NCI-H460 (cell line): ENCODE measurements at regions not wholly inside any gene's neighbourhood (a gene's known extent, or its start where the extent isn't known, plus 50 kb on each side); places are given as distances from the start of the nearest gene placed in this dataset.
"Not testable (repeated sequence)": the region's sequence is repeated elsewhere in the genome, so short reads cannot be mapped to it uniquely, and the experiment has no call there.

Experiments
- DNase-seq: peaks from one replicate; pipeline ENCODE4 v3.0.0-alpha.2; 2016; ENCODE audit warnings: low read depth; ENCODE audit errors: extremely low read depth

DNA sequence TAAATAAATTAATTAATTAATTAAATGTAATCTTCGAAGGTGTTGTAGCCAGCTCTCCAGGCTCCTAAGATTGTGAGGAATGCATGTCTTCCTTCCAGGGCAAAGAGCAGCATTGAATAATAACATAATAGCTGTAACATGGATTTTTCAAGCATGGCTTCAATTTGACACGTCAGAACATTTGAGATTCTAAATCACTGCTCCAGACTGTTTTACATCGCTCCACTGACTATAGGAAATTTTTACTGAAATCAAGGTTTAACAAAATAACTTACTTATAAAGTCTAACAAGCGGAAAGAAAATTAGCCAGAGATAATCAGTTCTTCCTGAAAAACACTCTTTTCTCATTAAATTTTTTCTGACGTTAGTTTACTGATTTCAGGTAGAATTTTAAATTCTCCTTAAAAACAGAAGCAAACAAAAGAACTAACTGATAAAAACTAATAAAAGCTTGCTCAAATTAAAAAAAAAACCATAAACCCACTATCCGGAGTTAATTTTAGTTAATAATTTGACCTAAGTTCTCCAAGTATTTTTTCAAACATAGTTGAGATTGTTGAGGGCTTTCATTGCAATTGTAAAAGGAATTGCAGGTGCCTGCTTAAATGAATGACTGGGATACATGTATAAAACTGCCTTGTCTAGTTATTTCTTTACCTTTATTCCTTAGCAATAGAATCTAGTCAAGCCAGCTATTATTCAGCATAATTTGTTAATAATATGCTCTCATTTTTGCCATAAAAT is 51.2 kb upstream of the SGCE start:
- no peak for DNase-seq

DNA sequence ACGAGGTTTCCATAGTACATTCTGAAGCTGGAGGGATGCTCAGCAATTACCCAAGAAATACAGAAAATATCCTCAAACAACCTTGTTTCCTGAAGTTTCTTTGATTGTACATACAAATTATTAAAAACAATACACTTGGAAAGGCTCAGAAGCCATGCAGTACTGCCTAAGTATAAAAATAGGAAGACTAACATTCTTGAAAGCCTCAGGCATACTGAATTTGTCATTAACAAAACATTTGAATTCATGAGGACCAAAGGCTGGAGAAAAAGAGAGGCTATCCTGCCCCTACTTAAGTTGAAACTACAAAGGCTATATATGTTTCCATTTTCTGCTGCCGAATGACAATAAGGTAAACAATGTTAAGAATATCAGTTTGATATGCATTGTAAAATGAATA is 54.3 kb upstream of the SGCE start:
- no peak for DNase-seq

DNA sequence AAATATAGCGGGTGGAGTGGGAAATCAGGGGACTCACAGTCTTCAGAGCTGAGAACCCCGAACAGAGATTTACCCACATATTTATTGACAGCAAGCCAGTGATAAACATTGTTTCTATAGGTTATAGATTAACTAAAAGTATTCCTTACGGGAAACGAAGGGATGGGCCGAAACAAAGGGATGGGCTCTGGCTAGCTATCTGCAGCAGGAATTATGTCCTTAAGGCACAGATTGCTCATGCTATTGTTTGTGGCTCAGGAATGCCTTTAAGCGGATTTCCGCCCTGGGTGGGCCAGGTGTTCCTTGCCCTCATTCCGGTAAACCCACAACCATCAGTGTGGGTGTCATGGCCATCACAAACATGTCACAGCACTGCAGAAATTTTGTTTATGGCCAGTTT is 66.4 kb upstream of the SGCE start:
- not testable (repeated sequence) for DNase-seq

DNA sequence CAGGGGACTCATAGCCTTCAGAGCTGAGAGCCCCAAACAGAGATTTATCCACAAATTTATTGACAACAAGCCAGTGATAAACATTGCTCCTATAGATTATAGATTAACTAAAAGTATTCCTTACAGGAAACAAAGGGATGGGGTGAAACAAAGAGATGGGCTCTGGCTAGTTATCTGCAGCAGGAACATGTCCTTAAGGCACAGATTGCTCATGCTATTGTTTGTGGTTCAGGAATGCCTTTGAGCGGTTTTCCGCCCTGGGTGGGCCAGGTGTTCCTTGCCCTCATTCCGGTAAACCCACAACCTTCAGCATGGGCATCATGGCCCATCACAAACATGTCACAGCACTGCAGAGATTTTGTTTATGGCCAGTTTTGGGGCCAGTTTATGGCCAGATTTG is 73.0 kb upstream of the SGCE start:
- not testable (repeated sequence) for DNase-seq

DNA sequence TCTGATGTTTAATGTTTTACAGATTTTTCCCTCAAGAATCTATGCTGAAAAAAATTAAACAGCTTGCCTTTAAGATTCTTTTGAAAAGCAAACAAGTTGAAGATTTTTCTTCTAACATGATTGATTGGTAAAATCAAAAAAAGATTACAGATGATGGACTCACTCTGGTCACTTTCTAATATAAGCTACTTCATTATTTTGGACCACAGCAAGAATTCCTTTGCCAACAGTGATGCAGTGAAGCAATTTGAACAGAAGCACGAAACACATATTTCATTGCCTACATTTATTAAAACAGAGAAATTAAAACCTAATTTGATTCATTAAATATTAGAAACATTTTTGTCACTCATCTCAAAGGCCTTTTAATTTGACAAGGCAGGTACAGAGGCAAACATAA is 82.1 kb upstream of the SGCE start:
- DNase-seq: no peak

DNA sequence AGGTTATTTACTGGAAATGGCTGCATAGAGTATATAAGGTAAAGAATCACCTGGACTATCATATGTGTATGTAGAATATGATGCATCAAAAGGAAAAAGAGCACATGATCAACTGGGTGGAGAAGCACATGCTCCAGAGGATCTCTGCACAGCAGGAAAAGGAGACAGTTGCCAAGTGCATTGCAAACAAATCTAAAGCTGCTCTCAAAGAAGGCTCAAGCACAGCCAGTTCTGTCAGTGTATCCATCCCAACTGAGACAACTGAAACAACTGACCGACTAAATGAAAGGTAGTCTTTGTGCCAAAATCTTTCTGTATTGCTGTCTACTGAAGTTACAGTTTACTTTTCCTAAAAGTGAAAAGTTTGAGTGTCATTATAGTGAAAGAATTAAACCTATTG is 83.2 kb upstream of the SGCE start:
- no peak for DNase-seq

DNA sequence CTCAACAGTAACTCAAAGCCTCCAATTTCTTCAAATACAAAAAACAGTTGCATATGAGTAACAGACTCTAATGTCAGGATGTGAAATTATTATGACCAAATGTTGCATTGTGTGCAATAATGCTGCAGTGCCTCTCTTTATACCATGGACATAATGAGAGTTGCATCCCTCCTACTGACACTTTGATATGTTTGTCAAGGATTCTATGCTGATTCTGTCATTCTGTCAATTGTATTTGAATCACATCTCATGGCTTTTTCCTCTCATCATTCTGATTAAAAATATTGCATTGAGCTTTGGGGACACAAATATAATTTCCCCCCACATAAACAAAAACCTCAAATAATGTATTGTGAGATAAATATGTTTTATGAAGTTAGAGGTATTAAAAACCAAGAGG is 84.6 kb upstream of the SGCE start:
- DNase-seq: no peak

DNA sequence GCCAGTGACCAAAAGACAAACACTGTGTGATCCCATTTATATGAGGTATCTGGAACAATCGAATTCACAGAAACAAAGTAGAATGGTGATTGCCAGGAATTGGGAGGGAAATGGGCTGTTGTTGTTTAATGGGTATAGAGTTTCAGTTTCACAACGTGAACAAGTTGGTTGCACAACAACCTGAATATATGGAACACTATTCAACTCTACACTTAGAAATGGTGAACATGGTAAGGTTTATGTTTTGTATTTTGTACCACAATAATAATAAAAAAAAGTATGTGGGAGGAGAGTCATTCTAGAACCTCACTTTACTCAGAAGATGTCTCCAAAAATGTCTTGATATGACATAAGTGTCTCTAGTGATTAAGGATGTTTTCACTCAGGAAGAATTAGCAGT is 85.2 kb upstream of the SGCE start:
- peak; percentile 0 for DNase-seq

DNA sequence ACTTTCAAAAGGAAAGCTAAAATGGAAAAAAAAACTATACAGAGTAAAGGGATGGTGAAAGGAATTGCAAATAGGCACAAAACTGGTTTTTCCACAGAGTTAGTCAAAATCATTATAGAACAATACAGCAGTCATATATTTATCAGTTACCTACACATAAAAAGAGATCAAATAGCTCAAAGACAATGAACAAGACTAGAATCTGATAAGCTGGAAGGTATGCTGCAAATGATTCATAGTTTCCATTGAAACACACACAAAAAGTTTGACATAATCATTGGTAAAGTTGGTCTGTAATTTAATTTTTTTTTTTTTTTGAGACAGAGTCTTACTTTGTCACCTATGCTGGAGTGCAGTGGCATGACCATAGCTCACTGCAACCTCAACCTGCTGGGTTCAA is 92.4 kb upstream of the SGCE start:
- DNase-seq: no peak

DNA sequence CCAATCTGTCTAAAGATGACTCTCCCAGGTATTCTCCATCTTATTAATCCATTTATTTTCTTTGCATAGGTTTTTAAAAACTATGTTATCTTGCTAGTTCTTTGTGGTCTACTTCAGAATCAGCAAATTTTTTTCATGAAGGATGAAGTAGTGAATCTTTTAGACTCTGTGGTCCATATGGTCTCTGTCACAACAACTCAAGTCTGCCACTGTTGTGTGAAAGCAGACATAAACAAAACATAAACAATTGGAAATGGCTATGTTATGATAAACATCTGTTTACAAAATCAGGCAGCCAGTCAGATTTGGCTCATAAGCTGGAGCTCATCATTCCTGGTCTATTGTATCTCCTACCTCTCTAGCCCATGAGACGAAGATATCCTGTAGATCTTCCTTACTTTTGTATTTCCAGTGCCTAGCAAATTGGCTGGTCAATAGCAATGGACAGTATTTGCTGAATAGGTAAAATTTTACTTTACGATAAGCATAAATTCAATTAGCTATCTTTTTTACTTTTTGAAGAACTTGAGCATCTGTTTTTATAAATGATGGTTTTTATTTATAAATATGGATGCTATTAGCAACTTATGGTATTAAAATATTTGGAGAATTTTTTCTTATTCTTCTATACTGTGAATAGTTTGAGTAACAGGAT is 104.6 kb upstream of the SGCE start:
- no peak for DNase-seq

DNA sequence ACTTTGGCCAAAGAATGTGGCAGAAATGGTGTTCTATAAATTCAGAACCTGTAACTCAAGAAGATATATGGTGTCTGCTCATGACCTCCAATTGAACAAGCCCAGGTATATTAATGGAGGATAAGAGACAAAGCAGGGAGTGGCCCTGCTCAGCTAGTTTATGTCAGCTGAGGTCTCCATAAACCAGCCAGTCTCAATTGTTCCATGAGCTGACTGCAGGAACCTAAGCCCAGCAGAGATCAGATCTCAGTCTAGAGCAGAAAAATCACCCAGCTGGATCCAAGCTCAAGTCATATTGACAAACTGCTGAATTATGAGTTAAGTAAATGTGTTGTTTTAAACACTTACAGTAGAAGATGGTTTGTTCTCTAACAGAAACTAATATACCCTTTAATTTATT is 105.5 kb upstream of the SGCE start:
- DNase-seq: no peak

DNA sequence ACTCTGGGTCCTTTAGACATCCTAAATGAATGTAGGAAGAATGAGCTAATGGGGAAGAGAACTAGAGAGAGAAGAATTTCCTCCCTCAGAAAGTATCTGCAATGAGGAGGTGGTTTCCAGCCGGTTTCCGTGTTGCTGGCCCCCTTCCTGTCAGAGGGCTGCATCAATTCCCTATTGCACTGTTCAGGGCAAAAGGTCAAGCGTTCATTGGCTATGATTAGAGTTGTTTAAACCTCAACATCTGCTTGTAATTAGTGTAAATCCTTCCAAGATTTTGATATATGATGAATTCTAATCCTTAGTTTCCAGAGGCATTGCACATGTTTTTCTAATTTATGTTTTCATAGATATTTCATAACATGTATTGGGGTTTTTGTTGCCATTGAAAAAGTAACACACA is 107.3 kb upstream of the SGCE start:
- no peak for DNase-seq

DNA sequence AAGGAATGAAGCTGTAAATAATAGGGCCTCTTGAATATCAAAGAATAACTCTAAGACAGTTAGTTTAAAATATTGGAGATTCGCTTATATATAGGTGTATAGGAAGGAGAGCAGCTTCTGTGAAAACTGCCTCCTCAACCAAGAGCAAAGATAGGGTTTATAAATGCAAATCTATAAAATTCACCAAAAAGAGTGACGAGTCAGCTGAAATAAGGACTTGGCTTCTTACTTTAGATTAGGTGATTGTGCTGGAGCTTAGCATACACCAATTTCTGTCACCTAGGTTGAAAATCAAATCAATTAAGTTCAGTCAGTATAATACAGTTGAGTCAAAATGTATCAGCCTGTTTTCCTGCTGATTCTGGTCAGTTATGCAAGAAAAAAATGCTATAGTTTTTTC is 113.8 kb upstream of the SGCE start:
- no peak for DNase-seq

DNA sequence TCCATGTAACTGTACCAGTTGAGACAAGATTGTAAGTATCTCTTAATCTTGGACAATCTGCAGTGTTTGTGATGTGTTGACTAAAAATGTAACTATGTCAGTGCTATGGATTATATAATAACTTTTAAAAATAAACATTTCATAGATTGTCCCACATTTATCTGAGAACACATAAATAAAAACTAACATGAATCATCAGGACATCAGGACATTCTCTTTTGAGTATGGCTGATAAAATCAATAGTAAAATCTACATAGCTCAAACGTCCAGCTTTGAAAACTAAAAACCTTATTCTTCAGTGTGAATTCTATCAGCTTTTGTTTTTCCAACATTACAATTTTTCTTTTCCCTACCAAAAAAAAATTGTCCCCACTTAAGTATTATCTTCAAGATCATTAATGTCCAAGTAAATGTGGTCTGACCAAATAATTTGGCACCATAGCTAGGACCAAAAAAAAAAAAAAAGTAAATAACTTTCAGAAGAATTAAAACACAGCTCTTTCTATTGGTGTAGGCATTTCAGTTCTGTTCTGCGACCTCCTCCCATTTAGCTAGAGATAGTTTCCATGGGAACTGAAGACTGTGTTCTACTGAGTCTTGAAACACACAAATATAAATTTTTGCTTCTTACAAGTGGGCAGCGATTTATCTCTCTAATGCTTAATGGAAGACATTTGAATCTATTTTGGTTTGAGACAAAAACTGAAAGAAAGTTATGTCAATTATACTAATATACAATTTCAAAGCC is 123.0 kb upstream of the SGCE start:
- DNase-seq: no peak

DNA sequence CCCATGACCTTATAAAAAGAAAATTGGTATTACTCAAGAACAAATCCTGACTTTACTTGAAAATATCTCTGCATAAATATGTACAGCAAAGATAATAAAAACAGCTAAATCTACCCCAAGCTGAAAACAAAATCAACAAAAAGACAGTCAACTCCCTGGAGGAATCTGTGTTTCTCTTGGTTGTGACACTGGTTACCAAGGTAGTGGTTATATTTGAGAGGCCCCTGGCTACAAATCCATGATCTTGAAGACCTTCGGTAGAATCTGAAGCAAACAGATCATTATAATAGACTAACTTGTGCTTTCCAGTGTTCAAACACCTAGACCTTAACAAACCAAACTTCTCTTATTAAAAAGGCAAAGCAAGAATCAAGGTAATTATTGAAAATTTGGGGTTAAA is 123.9 kb upstream of the SGCE start:
- no peak for DNase-seq

DNA sequence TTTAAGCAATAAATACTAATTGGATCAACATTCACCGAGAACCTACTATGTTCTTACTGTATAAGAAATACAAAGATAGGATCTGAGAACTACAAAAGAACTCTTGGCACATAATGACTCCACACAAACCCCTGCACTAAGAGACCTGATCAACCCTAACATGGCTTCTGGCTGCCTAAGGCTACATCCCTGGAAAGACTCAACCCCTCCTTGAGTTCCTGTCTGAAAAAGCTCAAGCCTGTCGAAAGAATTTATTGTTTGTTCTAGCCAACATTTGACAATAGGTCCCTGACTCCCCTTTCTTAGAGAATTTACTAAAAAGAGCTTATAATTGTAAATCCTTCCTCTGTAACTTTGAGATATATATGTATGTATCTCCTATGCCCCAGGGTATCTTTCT is 125.3 kb upstream of the SGCE start:
- DNase-seq: no peak

DNA sequence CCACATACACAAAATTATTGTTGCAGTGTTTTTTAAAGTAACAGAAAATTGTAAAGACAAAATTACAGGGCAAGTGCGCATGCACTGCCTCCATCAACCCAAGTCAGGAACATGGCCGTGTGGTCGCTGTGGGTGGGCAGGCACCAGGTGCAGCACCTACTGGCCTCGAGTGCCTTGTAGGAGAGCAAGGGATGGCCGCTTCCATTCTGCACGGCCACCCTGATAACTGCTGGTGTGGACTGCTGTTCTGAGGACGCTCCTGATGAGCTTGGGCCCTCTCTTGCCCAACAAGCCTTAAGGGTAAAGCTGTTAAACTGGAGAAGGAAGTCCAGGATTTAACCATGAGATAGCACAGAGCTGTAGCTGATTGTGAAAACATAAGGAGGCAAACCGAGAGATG is 124.6 kb upstream of the PPP1R9A start:
- no peak for DNase-seq

DNA sequence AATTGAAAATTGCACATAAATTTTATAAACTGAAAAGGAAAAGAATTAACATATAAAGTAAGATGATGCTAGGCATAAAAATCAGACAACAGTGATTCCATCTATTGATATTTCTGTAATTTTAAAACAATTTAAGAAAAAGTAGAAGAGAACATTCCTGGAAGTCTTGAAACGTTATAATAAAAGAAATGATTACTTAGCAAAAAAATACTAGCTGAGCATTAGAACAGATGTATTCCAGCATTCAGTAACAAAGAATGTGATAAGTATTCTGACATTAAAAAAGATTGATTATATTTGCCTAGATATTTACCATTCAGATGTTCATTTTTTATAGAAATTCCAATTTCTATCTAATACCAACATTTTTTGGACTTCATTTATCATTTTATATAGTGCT is 120.1 kb upstream of the PPP1R9A start:
- DNase-seq: no peak

DNA sequence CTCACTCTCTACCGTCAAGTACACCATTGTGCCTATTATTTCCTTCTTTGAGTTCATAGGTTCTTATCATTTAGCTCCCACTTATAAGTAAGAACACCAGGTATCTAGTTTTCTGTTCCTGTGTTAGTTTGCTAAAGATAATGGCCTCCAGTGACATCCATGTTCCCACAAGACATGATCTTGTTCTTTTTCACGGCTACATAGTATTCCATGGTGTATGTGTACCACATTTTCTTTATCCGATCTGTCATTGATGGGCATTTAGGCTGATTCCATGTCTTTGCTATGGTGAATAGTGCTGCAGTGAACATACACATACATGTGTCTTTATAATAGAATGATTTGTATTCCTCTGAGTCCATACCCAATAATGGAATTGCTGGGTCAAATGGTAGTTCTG is 119.0 kb upstream of the PPP1R9A start:
- not testable (repeated sequence) for DNase-seq

DNA sequence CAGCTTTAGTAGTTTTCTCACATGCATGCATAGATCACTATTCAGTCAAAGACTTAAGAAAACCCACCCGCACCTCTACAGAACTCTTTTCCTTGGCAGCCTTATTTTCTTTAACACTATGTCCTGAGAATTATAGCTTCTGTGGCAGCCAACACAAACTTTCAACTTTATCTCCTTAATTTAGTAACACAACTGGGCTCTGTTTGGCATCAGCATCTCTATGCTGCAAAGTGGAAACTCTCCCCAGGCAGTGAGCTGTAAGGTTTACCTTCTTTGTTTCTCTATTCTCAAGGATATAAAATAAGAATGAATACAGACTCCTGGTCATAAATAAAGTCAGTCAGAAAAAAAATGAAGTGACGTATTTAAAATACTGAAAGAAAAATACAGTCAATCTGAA is 115.2 kb upstream of the PPP1R9A start:
- no peak for DNase-seq

DNA sequence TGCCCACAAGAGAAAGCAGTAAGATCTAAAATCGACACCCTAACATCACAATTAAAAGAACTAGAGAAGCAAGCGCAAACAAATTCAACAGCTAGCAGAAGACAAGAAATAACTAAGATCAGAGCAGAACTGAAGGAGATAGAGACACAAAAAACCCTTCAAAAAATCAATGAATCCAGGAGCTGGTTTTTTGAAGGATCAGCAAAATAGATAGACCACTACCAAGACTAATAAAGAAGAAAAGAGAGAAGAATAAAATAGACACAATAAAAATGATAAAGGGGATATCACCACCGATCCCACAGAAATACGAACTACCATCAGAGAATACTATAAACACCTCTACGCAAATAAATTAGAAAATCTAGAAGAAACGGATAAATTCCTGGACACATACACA is 110.0 kb upstream of the PPP1R9A start:
- DNase-seq: not testable (repeated sequence)

DNA sequence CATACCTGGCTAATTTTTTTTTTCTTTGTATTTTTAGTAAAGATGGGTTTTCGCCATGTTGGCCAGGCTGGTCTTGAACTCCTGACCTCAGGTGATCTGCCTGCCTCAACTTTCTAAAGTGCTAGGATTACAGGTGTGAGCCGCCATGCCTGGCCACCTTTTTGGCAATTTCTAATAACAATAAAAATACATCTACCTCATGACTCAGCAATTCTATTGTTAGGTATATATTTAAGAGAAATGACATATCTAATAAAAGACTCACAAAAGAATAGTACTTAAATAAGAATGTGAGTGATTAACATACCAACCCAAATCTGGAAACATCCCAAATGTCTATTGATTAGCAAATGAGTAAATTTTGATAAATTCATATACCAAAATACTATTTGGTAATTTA is 103.6 kb upstream of the PPP1R9A start:
- DNase-seq: no peak
